DND-41 (cell line): ENCODE measurements at regions not wholly inside any gene's neighbourhood (a gene's known extent, or its start where the extent isn't known, plus 50 kb on each side); places are given as distances from the start of the nearest gene placed in this dataset.
A peak's percentile ranks its signal among the peaks of the same experiment; 100 is the strongest.

ENCODE experiments used
- ATAC-seq: fragments of 200-7000 bp; cut with Tn5 transposase; 3 replicates; pipeline ENCODE4 v1.9.1; 2021; ENCODE audit warnings: low read depth; ENCODE audit not compliant: insufficient read depth
- DNase-seq: peaks from one replicate; pipeline ENCODE4 v3.0.0-alpha.2; 2020
- H2AFZ ChIP-seq: 2 replicates; pipeline ENCODE4 v1.6.0; 2012; ENCODE audit warnings: low read depth, low read length
- H3K27ac ChIP-seq: 2 replicates; pipeline ENCODE4 v1.5.1; 2012; ENCODE audit warnings: low read length, inconsistent platforms
- H3K27me3 ChIP-seq: fragments of 200-600 bp; sonication (generic); 2 replicates; pipeline ENCODE4 v1.6.0; 2012; ENCODE audit warnings: low read length, mild to moderate bottlenecking, inconsistent platforms; ENCODE audit not compliant: insufficient read depth, poor library complexity
- H3K36me3 ChIP-seq: 2 replicates; pipeline ENCODE4 v1.5.1; 2012; ENCODE audit warnings: low read length, inconsistent platforms; ENCODE audit not compliant: insufficient read depth
- H3K4me1 ChIP-seq: 2 replicates; pipeline ENCODE4 v1.5.1; 2012; ENCODE audit warnings: mild to moderate bottlenecking, low read length; ENCODE audit not compliant: insufficient read depth
- H3K4me2 ChIP-seq: 2 replicates; pipeline ENCODE4 v1.6.0; 2012; ENCODE audit warnings: mild to moderate bottlenecking, moderate library complexity, low read length, inconsistent platforms; ENCODE audit not compliant: insufficient read depth
- H3K4me3 ChIP-seq, 2 experiments: fragments of 200-600 bp in 1 of 2; shearing (Covaris generic) in 1 of 2; 2 replicates each; pipeline ENCODE4 v1.5.1; 2012 to 2016; ENCODE audit warnings: inconsistent platforms in 2 of 2, low read length in 2 of 2, mild to moderate bottlenecking in 2 of 2, low read depth in 1 of 2, moderate library complexity in 1 of 2
- H3K79me2 ChIP-seq: 2 replicates; pipeline ENCODE4 v1.6.0; 2012; ENCODE audit warnings: low read length, inconsistent platforms; ENCODE audit not compliant: insufficient read depth
- H3K9ac ChIP-seq: 2 replicates; pipeline ENCODE4 v1.6.0; 2012; ENCODE audit warnings: low read depth, mild to moderate bottlenecking, inconsistent platforms, low read length, moderate library complexity
- H3K9me3 ChIP-seq: 2 replicates; pipeline ENCODE4 v1.5.1; 2012; ENCODE audit warnings: low read length, moderate library complexity, mild to moderate bottlenecking, inconsistent platforms; ENCODE audit not compliant: insufficient read depth, severe bottlenecking
- H4K20me1 ChIP-seq: 2 replicates; pipeline ENCODE4 v1.6.0; 2012; ENCODE audit warnings: low read length; ENCODE audit not compliant: insufficient read depth
- EZH2 ChIP-seq: IDR thresholded peaks from 3 replicates; pipeline ENCODE4 v1.6.1; 2012; ENCODE audit warnings: borderline replicate concordance, low read depth, mild to moderate bottlenecking, moderate library complexity, low read length, inconsistent platforms; ENCODE audit not compliant: severe bottlenecking
- TF ChIP-seq, protein P1 (sequence below): IDR thresholded peaks from 2 replicates; pipeline ENCODE4 v1.5.1; 2012; ENCODE audit warnings: borderline replicate concordance, low read length, moderate library complexity, mild to moderate bottlenecking; ENCODE audit not compliant: poor library complexity, severe bottlenecking; ENCODE audit errors: extremely low read depth

DNA sequence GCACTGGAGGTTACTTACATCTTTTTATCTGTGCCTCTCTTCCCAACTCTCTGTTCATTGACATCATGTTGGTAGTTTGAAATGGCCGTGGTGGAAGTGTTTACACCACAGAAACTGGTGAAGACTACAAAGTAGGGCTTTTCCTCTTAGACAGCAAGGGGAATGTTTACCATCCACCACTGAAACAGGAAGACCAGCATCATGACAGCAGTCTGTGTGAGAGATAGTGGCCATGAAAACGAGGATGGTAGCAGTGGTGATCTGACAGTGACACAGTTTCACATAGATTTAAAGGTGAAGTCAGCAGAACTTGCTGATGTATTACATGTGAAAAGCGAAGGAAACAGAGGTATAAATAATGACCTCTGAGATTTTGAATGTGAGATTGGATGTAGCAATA, 115.7 kb downstream of the CCDC71L start:
- no peaks in the 10 kb centered on the region for H4K20me1 ChIP-seq
- H3K4me2 ChIP-seq = no peak overlapping the region
- H3K27ac ChIP-seq = no peak overlapping the region
- no peak overlapping the region for H3K9ac ChIP-seq
- DNase-seq (no peak), ATAC-seq (no peak)
- H3K79me2 ChIP-seq = no peaks in the 10 kb centered on the region
- no peak overlapping the region for H2AFZ ChIP-seq
- no peaks in the 10 kb centered on the region for H3K9me3 ChIP-seq
- H3K4me3 ChIP-seq = no peak overlapping the region
- no peaks in the 10 kb centered on the region for H3K36me3 ChIP-seq
- H3K27me3 ChIP-seq = peaks cover 1% of the 10 kb centered on the region
- TF ChIP-seq, protein P1, sequence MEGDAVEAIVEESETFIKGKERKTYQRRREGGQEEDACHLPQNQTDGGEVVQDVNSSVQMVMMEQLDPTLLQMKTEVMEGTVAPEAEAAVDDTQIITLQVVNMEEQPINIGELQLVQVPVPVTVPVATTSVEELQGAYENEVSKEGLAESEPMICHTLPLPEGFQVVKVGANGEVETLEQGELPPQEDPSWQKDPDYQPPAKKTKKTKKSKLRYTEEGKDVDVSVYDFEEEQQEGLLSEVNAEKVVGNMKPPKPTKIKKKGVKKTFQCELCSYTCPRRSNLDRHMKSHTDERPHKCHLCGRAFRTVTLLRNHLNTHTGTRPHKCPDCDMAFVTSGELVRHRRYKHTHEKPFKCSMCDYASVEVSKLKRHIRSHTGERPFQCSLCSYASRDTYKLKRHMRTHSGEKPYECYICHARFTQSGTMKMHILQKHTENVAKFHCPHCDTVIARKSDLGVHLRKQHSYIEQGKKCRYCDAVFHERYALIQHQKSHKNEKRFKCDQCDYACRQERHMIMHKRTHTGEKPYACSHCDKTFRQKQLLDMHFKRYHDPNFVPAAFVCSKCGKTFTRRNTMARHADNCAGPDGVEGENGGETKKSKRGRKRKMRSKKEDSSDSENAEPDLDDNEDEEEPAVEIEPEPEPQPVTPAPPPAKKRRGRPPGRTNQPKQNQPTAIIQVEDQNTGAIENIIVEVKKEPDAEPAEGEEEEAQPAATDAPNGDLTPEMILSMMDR = no peak
- TF ChIP-seq EZH2 = no peak
- no peaks in the 10 kb centered on the region for H3K4me1 ChIP-seq

DNA sequence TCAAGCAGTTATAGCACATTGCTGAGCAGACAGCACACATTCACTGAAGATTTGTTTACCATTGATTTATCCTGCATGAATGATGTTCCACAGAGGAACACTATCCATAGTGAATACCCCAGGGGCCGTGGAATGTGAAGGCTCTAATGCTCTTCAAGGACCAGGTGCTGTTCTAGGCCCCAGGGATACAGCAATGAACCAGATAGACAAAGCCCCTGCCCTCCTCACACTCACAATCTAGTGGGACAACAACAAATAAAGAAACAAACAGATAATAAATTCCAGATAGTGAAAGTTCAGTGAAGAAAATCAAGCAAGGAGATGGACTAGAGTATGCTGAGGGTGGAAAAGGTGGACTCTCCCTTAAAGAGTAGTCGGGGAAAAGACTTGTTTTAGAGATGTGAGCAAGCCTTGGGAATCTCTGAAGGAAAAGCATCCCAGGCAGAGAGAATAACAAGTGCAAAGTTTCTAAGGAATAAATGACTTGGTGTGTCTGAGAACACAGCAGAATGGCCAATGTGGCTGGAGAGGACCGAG, 117.7 kb downstream of the CCDC71L start:
- H3K4me3 ChIP-seq = no peak overlapping the region
- DNase-seq = no peak
- H3K36me3 ChIP-seq = no peaks in the 10 kb centered on the region
- H3K4me1 ChIP-seq = no peaks in the 10 kb centered on the region
- no peaks in the 10 kb centered on the region for H3K79me2 ChIP-seq
- no peak overlapping the region for H3K9ac ChIP-seq
- TF ChIP-seq, protein P1 = no peak
- no peak for TF ChIP-seq EZH2
- no peak for ATAC-seq
- peaks cover 4% of the 10 kb centered on the region for H3K27me3 ChIP-seq
- no peak overlapping the region for H2AFZ ChIP-seq
- no peak overlapping the region for H3K4me2 ChIP-seq
- H4K20me1 ChIP-seq = no peaks in the 10 kb centered on the region
- no peak overlapping the region for H3K27ac ChIP-seq
- H3K9me3 ChIP-seq = no peaks in the 10 kb centered on the region

DNA sequence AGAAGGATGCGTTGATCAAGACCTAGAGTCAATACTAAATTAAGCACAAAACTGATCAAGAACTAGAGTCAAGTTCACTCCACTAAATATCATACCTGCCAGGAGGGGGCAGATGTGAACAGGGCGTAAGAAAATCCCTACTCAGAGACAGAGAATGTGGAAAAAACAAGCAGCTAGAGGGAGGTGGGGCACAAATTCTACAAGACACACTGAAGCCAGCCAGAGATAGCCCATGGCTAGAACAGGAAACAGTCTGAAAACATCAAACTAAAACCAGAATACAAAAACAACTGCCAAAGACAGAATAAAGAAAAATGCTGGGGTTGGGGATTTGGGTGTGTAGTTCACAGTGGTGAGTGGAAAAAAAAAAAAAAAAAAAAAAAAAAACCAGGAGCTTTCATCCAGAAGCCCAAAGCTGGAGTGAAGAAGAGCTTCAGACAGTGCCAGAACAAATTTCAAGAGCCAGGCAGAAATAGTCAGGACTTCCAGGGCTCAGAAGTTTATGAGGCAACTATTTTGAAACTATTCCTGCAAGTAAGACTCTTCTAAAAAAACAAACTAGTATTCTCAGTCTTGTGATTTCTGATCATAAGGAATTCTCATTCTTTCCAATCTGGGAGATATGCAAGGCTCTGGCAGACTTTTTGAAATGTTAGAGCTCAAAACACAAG, 118.3 kb downstream of the CCDC71L start:
- Histone ChIP-seq H4K20me1 (no peaks in the 10 kb centered on the region), H3K4me1 (no peaks in the 10 kb centered on the region), H3K27me3 (peaks cover 4% of the 10 kb centered on the region), H3K9me3 (no peaks in the 10 kb centered on the region), H3K4me3 (no peak overlapping the region), H2AFZ (no peak overlapping the region), H3K4me2 (no peak overlapping the region), H3K9ac (no peak overlapping the region), H3K36me3 (no peaks in the 10 kb centered on the region), H3K27ac (no peak overlapping the region), H3K79me2 (no peaks in the 10 kb centered on the region)
- DNase-seq (peak; percentile 40), ATAC-seq (peak; percentile 67; the same call in 2 of the 3 replicates)
- no peak for TF ChIP-seq EZH2
- TF ChIP-seq, protein P1 = peak; percentile 60
